ENCODE measurements at regions not wholly inside any gene's neighbourhood (a gene's known extent, or its start where the extent isn't known, plus 50 kb on each side); places are given as distances from the start of the nearest gene placed in this dataset.
"Not testable (repeated sequence)": the region's sequence is repeated elsewhere in the genome, so short reads cannot be mapped to it uniquely, and the experiment has no call there.

DNA sequence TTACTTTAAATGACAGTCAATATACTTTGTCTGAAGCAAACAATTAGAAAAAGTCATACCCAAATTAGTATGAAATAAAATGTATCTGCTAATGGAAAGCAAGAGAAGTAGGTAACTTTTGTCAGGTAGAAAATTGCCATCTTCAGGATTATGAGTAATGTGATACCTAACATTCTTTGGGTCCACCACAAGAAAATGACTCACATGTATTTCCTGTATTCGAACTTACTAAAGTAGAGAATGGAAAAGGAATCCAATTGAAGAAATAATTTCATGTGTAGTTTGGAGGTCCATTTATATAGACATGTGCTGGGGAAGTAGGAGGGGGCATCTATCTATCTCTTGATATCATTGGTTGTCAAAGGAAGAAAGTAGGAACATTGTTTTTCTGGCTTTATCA, 636.2 kb upstream of the CHAC2 start:
- DNase-seq (ENCODE audit: low read depth in 4 of 4, low spot score in 3 of 4): no peak

DNA sequence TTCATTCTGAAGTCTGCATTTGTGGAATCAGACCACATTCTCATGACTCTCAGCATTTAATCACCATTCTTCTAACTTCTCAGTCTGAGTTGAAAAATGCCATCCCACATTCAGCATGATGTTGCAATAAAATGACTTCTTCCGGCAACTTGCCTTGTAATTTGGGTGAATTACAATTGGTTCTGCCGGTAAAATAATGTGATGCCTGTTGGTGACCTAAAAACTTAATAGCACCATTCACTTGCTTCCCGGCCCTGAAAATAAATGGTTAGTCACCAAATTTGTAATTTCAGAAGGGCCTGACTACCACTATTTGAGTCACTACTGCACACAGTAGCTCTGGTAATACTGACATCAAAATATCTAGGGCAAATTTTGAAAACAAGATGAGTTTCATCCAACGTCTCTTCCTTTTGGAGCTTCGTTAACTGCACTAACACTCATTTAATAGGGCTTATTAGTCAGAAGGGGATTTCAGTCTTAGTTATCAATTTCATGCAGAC, 637.1 kb upstream of the CHAC2 start:
- DNase-seq (ENCODE audit: low read depth in 4 of 4, low spot score in 3 of 4): no peak

DNA sequence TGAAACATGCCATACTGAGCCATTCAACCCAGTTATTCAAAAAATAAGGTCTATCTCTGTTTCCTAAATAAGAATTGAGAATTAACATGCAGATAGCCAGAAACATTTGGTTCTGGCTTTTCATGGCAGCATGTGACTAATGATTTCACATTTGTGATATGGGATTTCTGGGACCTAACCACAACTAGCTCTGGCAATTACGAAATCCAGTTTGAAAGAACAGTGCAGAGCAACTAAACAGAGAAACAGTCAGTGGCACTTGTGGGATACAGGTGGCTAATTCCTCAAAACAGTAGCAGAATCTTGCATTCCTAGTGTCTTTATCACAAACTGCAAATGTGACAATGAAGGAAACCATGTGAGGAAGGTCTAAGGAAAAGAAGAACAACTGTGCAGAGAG, 637.8 kb upstream of the CHAC2 start:
- DNase-seq (ENCODE audit: low read depth in 4 of 4, low spot score in 3 of 4): no peak

DNA sequence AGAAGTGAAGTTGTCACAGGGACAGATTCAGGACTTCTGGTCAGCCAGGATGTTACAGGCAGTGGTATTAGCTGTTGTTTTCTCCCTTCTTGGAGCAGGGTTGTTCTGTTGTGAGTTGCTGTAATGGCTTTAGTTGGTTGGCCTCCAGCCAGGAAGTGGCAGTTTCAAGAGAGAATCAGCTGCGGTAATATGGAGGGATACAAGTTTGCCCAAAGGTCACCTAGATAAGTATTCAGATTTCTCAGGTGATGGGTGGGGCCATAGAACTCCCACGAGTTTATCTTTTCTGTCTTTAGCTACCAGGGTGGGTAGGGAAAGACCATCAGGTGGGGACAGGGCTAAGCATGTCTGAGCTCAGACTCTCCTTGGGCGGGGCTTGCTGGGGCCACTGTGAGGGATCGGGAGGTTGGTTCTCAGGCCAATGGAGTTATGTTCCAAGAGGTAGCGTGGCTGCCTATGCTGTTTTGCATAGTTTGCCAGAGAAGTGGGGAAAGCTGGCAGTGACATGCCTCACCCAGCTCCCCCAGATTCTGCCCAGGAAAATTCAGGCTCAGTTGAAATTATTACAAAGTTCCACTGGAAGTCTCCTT, 640.4 kb upstream of the CHAC2 start:
- no peak for DNase-seq (ENCODE audit: low read depth in 4 of 4, low spot score in 3 of 4)

DNA sequence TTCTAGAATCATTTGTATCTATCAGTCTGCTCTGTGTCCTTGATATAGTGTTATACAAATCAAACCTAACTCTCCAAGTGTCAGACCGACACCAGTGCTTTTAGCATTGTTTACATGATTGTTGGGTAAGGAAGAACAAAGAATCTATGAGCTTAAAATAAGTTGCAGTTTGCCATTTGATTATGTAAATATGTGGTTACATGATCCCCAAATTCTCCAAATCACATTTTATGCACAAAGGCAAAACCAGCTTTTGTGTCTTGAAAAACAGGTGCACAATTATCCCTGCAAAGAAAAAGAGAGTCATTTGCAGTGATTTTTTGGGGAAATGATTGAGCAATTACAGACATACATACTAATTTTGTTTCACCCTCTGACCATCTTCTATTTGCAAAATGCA, 652.6 kb upstream of the CHAC2 start:
- DNase-seq (ENCODE audit: low read depth in 4 of 4, low spot score in 3 of 4): no peak

DNA sequence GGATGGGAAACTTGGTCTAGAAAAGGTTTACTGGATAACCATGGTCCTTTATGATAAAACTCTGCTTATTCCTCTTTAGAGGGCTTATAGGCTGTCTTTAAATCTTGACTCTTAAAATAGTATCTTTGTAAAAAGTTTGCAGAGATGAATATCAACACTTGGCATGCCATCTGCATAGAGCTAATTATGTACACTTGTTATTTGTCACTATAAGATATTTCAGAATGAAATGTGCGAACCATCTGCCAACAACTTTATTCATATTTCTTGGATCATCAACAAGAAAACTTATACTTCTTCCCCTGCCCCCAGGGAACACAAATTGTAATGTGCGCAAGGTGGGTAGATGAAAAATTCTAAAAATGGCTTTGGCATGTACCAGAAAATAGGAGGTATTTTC, 653.0 kb upstream of the CHAC2 start:
- DNase-seq (ENCODE audit: low read depth in 4 of 4, low spot score in 3 of 4): no peak

DNA sequence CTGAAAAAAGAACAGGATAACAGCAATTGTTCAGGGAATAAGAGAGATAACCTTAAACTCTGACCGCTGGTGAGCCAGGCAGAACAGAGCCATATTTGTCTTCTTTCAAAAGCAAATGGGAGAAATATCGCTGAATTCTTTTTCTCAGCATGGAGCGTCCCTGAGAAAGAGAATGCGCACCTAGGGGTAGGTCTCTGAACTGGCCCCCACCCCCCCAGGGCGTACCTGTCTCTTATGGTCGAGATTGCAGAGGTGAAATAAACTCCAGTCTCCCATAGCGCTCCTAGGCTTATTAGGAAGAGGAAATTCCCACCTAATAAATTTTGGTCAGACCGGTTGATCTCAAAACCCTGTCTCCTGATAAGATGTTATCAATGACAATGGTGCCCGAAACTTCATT, 655.2 kb upstream of the CHAC2 start:
- DNase-seq (ENCODE audit: low read depth in 4 of 4, low spot score in 3 of 4): not testable (repeated sequence)

DNA sequence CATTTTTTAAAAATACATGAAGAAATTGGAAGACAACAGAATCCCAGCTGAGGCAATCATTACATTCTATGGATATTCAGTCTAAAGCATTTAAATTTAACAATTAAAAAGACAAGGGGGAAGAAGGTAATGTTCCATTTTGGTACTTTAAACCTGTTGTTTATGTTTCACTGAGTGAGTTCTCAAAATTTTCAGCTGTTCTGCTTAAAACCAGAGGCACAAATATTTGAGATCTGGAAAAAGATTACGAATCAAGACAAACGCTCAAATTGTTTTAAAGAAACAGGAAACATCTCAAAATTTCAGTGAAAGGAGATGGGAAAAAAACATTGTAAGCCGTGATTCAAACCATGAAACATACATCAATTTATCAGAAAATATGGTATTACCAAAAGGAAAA, 656.2 kb upstream of the CHAC2 start:
- DNase-seq (ENCODE audit: low read depth in 4 of 4, low spot score in 3 of 4): no peak

DNA sequence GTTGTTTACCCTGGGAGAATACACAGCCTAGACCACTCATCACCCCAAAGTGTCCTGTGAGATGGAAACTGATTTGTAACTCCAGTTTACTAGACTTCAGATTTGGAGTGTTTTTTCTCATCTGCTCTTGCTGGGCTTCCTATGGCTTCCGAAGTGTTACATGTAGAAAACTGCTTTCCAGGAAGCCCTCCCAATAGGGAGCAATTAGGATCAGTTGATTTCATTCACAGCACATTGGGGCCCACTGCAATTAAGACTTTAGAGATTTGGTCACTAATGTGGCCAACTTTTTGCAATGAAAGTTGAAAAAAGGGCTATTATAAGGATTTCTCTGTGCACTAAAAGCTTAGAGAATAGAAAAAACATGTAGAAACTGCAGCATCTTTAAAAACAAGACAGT, 656.6 kb upstream of the CHAC2 start:
- no peak for DNase-seq (ENCODE audit: low read depth in 4 of 4, low spot score in 3 of 4)

DNA sequence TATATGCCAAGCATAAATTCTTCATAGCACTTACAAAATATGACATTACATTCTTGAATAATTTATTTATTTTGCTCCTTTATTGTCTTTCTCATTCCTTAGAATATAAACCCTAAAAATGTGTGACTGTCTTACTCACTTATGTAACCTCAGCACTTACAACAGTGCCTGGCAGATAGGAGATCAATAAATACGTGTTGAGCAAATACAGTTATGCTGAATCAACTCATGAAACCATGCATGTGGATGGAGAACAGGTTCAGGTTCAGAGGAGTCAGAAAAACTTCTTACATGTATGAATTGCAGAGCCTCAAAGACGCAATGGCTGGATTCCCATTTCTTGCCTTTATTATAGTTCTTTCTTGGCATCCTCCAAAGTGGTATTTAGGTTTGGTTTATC, 659.4 kb upstream of the CHAC2 start:
- DNase-seq (ENCODE audit: low read depth in 4 of 4, low spot score in 3 of 4): no peak

DNA sequence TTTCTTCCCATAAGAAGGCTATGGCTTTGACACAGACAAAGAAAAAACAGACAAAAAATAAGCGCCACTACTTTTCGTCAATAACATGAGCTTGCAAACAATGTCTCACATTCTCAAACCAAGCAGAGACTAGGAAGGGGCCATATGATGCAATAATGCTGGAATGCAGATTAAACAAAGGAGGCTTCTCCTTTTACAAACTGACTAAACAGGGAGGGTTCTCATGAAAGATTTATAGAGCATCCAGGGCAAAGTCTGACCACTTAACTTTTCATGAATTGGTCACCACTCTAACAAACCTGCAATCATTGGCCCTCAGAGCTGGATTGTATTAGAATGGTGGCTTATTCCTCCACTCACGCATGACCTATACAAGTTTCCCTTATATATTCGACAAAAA, 663.3 kb upstream of the CHAC2 start:
- DNase-seq (ENCODE audit: low read depth in 4 of 4, low spot score in 3 of 4): peak in 1 of 4 donors; percentile 40

DNA sequence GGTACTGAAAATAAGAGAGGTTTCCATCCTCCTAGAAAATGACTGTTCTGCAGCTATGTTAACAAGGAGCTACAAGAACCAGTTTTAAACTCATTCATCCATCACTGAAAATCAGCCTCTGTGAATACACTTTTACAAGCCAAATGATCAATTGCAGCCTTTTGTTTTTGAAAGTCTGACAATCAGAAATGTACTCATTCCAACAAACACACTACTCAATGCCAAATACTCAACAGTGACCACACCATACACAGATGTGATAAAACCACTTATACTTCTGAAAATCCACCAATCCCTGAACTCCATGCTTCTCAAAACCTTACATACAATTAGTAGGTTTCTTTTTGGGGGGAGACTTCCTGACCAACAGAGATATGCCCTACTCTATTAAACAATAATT, 663.9 kb upstream of the CHAC2 start:
- DNase-seq (ENCODE audit: low read depth in 4 of 4, low spot score in 3 of 4): no peak

DNA sequence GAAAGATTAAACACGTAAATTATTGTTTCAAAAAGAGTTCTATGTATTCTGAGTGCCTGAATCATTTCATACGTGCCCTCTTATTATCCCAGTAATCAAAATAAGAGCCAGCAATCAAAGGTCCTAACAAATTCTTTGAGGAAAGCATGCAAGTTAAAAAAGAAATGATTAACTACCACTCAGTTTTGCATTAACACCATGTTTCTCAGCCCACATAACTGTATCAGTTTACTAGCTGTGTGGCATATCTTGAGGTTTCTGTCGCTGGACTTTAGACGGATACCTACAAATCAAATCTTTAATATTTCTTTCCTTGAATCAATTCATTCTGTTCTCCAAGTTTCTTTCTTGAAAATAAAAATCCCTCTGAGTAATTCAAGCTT, 668.9 kb upstream of the CHAC2 start:
- peak in 1 of 4 donors; percentile 7 for DNase-seq (ENCODE audit: low read depth in 4 of 4, low spot score in 3 of 4)

DNA sequence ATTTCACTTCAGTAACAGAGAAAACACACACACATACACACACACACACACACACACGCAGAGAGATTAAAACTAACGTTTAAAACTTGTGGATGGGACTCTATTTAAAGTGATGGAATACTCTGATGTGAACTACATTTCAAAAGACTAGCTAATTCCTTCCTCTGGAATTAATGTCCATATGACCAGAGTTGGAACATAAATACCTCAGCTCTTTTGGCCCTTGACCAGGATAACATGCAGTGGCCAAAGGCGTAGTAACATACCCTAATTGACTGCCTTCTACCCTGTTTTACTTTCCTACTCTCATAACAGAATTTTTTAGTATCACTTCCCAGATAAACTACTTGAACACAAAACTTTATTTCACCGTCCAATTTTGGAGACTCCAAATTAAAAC, 671.3 kb upstream of the CHAC2 start:
- peak in 1 of 4 donors; percentile 22 for DNase-seq (ENCODE audit: low read depth in 4 of 4, low spot score in 3 of 4)

DNA sequence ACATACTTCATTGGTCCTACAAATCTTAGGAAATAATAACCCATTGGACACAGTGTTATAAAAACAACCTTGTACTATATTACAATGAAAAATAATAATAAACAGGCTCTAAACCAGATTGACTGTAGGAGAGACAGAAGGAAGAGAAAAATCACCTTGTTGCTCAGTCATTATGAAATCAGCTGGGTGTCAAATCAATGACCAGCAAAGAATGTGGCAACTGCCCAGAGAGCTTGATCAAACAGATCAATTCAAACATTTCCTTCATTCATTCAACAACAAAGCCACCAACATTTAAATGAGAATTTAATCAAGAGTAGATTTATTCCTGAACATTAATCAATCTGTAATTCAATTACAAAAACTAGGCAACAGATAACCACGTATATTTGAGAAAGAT, 671.9 kb upstream of the CHAC2 start:
- DNase-seq (ENCODE audit: low read depth in 4 of 4, low spot score in 3 of 4): no peak

DNA sequence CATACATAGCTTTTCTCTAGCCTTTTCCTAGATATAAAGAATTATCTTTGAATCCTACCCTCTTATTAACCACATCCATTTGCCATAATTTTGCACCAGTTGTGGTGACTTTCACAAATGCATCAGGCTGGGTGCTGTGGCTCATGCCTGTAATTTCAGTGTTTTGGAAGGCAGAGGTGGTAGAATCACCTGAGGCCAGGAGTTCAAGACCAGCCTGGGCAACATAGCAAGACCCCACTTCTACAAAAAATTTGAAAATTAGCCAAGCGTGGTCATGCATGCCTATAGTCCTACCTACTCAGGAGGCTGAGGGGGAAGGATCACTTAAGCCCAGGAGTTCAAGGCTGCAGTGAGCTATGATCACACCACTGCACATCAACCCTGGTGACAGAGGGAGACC, 672.4 kb upstream of the CHAC2 start:
- no peak for DNase-seq (ENCODE audit: low read depth in 4 of 4, low spot score in 3 of 4)

DNA sequence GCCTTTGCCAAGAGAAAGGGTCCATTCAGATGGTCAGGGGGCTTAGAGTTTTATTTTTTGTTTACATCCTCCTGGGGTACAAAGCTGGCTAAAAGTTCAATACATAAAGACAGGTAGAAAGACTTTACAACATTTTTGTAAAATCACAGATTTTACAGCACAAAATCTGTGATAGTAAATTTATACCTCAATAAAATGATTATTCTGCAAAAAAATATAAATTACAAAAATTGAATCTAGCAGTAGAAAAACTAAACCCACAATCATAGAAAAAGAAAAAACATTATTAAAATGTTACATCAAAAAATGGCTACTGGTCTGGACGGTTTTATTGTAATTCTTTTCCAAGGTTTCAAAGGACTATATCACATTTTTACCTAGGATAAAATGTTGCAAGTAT, 674.2 kb upstream of the CHAC2 start:
- DNase-seq (ENCODE audit: low read depth in 4 of 4, low spot score in 3 of 4): no peak

DNA sequence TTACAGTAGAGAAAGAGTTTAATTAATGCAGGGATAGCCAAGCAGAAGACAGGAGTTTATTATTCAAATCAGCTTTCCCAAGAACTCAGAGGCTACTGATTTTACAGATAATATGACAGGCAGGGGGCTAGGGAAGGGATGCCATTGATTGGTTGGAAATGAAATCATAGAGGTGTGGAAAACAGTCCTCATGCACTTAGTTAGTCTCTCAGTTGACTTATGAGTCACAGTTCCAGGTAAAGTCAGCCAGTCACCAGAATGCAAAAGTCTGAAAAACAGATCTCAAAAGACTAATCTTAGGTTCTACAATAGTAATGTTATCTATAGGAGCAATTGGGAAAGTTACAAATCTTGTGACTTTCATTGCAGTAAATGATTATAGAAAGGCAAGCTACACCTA, 676.4 kb upstream of the CHAC2 start:
- no peak for DNase-seq (ENCODE audit: low read depth in 4 of 4, low spot score in 3 of 4)

DNA sequence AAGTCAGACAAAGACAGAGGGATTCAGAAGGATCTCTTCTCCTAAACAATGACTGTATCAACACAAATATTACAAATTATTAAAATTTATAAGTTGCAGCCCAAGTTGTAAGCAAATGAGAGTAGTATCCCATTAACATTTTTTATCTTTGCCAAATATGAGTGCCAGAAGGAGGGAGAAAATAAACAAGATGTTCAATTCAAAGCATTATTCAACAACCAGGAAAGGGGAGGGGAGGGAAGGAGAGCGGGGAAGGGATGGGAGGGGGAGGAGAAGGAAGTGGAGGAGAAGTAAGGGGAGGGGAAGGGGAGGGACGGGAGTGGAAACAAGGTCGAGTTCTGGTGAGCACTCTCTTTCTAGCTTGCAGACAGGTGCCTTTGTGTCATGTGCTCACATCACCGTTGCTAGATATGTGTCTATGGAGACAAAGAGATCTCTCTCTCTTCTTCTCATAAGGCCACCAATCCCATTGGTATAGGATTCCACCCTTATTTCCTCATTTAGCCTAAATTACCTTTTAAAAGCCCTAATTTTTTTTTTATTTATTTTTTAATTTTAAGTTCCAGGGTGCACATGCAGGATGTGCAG, 679.6 kb upstream of the CHAC2 start:
- no peak for DNase-seq (ENCODE audit: low read depth in 4 of 4, low spot score in 3 of 4)

DNA sequence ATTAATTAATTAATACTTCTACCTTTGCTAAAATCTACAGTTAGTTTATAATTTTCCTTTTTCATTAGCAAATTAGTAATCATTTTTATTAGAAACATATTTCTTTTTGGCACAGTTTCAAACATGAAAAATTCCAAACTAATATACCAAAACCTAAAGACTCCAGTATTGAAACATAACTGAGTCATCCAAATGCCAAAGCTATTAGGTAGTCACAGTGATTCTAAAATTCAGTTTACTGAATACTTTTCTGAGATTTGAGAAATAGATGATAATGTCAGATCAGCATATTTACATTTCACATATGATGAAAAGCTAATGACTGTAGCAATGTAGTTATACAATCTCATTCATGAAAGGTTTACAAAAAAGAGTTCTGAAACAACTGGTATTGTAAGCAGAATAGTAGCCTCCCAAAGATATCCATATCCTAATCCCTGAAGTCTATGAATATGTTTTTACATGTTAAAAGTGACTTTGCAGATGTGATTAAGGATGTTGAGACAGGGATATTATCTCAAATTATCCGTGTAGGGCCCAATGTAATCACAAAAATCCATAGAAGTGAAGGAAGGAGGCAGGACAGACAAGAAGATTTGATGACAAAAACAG, 680.2 kb upstream of the CHAC2 start:
- DNase-seq (ENCODE audit: low read depth in 4 of 4, low spot score in 3 of 4): no peak

DNA sequence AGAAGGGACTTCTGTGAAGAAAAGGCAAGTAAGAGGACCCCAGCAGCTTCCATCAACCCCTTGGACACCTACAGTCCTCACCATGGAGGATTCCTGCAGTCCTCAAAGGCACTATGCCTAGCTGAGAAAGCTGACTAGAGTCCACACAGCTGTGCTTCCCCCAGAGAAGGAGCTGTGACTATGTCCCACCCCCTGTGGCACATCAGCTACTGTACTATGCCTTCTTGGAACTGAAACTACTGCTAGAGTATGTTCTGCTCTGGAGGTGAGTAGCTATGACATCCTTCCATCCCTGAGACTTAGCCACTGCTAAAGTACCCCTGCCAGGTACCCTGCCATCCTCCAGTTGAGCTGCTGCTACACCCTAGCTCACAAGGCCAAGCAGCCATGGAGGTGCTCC, 690.2 kb upstream of the CHAC2 start:
- no peak for DNase-seq (ENCODE audit: low read depth in 4 of 4, low spot score in 3 of 4)

DNA sequence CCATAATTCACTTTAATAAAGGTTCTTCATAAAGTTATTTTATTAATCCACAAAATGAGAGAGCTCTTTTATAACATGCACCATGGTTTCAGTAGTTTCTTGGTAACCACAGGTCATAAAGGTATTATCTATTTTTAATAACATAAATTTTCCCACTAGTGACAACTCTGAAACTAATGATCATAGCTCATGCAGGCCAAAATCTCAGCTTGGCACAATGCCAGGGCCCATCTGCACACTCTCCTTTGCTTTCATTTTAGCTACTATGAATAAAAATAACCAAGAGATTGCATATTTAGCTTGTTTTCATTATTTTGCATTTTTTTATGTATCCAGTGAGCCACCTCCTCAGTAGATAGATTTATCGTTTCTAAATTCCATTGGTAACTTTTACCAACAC, 691.8 kb upstream of the CHAC2 start:
- no peak for DNase-seq (ENCODE audit: low read depth in 4 of 4, low spot score in 3 of 4)

DNA sequence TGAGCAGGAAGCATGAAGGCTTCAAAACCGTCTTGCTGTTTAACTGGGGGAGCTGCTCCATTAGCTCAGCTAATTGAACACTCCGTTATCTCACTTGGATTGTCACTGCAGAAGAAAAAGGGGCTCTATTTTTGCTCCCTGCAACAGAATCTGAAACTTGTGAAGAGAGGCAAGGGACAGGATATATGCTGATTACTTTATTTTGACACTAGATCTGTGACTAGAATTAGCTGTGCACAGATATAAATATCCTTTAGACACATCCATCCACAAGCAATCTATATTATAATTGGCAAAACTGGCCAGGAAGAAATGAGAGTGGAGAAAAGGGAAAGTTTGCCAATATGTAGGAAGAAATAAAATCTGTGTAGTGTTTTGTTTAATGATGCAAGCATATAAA, 700.1 kb upstream of the CHAC2 start:
- DNase-seq (ENCODE audit: low read depth in 4 of 4, low spot score in 3 of 4): no peak
